ENCODE measurements at regions not wholly inside any gene's neighbourhood (a gene's known extent, or its start where the extent isn't known, plus 50 kb on each side); places are given as distances from the start of the nearest gene placed in this dataset.

DNA sequence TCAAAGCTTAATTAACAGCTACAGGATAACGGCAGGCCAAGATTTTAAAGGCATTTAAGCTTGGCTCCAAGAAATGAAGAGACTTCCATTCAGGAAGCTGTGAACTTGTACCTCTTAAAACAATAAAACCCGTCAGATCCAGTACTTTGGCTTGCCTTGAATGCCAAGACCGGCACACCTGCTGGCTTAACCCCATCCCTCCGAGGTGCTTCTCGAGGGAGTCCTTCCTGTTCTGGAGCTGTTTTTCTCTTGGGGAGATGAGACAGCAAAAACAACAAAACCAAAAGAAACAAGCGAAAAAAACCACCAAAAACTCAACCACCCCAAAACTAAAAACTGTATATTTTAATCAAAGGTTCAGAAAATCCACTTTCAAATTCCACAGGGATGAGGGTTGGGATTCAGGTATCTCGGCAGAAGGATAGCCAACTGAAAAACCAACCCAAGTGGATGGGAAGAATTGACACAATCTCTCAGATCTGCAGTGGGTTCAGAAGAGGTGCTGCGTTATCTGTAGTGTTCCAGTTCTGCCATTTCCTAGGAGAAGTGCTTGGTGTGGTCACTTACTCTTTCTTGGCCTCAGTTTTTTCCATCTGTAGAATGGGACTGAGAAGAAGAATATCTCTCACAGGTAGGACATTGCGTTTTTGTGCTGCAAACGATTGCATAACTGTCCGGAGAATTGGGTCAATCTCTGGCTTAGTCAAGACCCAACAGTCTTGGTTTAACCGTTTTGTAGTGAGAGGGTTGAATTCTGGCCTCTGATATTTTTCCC lies 420.1 kb downstream of the VRK1 start:
- DNase-seq = no peak

DNA sequence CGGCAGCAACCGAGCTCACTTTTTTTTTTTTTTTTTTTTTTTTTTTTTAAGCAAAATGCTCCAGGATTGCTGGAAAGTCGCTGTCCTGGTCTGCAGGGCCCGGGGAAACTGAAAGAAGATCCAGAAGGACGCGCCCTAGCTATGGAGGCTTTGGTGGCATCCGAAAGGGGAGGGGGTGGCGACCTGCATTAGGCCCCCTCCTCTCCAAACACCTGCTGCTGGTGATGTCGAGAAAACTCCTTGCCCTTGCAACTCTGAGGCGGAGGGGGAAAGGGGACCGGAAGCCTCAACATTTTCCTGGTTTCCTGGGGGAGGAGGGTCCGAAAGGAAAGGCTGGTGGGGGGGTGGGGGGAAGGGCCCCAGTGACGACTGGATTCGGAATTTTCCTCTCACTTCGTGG lies 421.1 kb downstream of the VRK1 start:
- no peak for DNase-seq

DNA sequence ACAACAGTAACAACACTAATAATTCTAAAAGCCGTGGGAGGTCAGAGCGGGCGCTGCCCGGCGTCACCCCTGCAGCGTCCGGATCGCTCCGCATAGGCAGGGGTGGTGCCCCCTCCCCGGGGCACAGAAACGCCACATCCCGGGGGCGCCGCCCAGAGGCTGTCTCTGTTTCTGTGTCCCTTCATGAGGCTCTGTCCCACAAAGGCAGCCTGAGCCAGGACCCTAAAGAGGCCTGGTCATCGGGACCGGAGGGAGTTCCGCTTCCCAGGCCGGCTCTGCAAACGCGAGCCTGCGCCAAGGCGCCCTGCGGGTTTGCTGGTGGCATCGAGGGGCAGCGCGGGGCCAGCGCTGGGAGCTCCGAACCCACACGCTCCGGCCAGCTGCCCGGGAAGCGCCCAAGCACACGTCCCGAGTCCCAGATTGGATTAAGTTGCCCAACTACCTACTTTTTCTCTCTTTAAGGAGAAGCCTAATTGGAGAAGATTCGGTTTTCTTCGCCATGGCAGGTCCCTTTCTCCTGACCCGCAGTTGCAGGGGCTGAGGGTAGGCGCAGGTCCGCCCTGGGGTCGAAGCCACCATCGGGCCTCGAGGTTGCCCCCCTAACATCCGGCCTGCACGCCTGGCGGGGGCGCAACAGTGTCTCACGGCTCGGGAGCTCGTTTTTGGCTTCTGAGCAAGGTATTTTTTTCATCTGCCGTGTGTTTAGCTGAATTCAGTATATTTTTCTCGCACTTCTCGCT lies 421.7 kb downstream of the VRK1 start:
- peak; percentile 7 for DNase-seq

DNA sequence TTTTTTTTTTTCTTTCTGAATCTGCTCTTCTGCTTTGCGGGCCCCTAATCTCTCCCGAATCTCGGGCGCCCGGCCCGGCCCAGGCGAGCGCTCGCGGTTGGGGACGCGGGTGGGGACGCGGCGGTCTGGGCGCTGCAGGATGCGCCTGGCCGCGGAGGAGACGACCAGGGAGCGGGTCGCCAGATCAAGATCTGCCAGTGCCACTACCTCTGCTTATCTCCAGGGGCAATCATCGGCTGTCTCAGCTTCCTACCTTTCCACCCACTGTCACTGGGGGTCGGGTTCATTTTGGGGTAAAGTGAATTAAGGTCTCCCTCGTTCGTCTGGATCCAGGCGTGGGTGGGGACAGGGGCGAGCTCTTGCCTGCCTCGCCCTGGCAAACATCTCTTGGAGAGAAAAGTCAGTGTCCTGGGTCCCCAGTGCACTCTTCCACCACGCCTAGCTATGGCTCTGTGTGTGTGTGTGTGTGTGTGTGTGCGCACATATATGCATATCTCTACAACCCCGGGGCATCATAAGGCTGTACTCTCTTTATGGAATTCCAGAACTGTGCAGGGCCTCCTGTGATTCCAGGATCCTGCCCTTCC lies 422.3 kb downstream of the VRK1 start:
- DNase-seq = no peak

DNA sequence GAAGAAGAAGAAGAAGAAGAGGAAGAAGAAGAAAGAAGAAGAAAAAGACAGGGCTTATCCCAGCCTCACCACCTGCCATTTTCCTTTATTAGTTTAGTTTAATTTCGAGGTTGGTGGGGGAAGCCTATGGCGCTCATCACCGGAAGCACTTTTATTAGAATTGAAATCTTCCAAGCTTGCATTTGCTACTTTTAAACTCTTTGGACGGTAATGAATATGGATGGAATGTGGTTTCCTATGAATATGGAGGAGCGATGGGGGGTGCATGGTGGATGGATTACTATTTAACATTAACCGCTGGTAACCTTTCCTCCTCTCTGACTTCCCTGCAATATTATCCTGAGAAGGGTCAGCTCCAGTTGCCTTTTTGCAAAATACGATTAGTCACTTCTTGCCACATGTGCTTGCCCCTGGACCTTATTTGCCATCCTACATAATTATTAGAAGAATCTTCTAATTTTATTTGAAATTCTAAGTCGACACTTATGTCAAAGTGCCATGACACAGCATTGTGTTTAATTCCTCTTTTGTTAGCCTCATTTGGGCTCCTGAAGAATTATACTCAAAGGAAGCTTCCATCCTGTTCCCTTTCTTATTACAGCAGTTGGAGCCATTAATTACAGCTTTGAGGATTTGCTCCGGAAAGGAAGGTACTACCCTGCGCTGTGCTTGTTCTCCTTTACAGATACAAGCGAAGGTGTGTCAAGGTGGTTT lies 424.5 kb downstream of the VRK1 start:
- DNase-seq = no peak

DNA sequence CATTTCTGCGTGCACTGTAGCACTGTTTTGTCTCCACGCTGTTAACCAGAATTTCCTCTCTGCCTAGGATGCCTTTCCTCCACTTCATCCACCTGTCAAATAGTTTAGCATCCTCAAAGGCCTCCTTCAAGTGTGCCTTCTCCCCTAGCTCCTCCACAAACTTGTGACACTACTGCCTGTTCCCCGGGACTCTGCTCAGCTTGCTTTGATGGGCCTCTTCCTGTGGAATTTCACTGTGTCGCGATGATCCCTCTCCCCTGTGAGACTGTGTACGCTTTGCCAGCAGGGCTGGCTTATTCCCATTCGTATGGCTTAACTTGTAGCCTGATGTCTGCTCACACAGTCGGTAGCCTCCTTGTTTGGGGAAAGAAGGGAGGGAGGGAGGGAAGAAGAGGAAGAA lies 426.8 kb downstream of the VRK1 start:
- DNase-seq = no peak

DNA sequence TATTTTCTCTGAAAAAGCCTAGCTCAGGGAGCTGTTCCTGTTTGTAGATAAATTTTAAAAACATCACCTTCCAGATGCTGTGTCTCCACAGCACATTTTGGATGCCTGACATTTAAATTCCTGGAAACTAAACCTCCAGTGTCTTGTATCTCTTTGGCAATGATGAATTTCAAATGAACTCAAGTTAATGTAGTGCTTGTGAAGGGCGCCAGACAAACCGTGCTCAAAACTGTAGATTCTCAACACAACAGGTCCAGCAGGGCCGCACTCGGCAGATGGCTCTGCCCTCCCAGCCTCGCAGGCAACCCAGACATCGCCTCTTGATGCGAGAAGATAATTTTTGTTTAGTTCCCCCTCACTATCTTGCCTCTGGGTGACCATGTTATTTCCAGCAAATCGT lies 432.9 kb downstream of the VRK1 start:
- DNase-seq = no peak

DNA sequence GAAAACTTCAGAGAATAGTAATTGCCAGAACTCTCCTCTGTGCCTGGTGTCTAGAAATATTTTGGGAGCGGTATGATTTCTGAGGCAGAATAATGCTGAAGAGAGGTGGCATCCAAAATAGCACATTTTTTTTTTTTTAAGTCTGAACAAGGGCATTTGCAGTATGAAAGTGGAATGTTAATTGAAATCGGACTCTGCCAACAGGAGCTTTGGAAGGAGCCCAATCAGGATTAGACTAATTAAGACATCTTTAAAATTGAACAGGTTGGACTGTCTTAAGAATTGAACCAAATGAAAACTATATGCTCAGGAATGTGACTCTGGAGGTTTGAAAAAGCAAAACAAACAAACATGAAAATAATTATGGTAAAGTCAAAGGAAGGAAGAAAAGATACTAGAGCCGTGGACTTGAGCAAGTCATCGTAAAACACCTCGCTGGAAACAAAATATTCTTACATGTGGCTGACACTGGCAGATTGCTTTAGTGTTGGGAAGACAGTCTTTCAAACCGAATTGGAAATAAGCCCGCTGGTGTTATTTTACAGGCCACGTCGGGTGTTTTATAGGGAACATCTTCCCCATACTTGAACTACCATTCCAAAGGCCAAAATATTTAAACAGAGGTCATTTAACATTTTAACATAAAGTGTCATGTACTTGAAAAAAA lies 436.3 kb downstream of the VRK1 start:
- no peak for DNase-seq

DNA sequence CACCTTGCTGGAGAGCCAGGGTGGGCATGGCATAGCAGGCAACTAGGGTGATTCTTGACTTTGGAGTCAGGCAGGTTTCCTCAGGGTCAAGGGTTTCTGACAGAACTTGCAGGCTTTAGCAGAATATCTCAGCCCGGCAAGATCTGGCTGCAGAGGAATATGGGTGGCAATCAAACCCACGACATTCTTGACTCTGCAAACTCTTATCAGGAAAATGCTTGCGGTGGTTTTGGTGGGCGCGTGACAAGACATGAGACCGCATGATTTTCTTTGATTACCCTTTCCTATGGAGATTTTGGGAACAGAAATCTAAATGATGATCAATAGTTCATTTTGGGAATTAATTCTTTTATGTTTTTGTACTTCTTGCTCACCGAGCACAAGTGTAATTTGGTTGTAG lies 449.5 kb downstream of the VRK1 start:
- no peak for DNase-seq

DNA sequence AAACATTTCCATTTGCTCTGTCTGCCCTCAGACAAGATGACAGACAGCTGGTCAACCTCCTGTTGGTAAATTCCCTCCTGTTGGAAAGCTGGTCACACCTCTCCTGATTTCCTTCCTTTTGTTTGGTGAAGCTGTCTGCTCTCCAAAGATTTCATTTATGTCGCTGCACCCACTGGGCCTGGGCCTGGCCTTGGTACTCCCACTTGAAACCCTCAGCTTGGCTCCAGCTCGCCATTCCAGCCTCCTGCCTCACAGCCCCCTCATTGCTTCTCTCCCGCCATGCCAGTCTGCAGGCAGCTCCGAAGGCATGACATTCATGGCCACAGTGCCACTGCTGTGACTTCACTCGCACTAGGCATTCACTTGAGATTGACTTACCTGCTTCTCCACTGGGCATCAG lies 451.8 kb downstream of the VRK1 start:
- DNase-seq = no peak

DNA sequence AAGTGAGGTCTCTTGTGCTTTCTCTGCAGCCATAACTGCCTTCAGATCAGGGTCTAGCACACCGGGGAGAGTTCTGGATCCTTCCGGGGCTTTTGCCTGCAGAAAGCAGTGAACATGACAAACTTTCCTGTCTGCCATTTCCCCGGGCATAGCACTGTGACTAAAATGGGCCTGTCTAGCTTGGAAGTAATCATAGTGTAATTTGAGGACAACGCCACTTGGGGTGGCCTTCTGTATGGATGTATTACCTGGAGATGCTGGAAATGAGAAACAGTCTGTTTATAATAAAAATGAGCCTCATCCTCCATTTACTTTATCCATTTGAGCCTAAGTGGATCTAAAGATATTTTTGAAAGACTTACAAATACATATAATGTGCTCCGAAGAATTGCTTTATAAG lies 453.7 kb downstream of the VRK1 start:
- DNase-seq = no peak

DNA sequence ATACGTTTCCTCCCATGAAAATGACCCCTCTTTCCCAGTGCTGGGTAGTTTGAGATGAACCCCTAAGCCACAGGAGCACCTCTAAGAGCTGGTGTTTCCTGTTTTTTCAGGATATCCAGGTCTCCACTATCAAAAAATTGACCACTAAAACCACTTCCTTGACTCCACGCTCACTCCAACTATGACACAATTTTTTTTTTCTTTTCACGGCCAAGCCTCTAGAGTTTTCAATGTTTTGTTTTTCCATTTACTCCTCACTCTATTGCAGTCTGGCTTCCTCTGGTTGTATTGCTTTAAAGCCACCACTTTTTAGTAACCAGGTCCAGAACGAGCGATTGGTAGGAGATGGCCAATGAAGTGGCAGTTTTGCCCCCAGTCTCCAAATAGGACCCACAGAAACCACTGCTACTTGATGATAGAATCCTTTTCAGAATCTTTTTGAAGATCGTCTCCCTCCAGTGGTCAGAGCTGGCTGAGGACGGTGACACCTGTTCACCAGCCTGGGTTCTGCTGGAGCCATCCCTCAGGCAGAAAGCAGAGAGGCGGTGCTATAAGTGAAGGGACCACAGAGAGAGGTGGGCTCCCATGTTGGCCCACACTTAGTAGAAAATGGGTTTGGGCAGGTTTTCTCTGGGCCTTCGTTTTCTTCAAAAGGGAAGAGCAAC lies 454.4 kb downstream of the VRK1 start:
- DNase-seq = no peak

DNA sequence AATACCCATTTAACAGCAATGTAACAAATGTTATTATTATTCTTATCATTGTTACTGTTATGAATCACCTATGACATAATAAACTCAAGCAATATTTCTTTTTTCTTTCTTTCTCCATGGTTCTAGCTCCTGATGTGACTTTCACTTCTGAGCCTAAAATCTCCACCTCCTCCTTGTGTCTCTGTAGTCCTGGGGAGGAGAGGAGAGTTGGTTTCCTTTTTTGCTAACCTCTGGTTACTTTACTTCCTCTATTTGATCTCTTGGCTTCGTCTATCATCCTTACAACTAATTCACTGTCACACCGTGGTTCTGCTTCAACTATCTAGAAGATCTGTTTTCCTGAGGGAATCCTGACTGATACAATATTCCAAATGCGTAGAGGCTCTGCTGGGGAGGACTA lies 456.6 kb downstream of the VRK1 start:
- DNase-seq = peak; percentile 1

DNA sequence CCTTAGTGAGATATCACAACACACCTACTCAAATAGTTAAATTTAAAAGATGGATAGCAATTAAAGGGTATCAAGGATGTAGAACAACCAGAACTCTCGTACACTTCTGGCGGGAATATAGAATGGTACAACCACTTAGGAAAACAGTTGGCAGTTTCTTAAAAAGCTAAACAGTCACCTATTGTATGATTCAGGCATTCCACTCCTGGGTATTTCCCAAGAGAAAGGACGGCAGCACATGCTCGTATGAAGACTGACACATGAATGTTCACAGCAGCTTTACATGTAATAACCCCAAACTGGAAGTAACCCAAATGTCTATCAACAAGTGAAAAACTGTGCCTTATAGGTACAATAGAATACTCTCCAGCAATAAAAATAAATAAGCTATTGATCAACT lies 465.2 kb downstream of the VRK1 start:
- no peak for DNase-seq

DNA sequence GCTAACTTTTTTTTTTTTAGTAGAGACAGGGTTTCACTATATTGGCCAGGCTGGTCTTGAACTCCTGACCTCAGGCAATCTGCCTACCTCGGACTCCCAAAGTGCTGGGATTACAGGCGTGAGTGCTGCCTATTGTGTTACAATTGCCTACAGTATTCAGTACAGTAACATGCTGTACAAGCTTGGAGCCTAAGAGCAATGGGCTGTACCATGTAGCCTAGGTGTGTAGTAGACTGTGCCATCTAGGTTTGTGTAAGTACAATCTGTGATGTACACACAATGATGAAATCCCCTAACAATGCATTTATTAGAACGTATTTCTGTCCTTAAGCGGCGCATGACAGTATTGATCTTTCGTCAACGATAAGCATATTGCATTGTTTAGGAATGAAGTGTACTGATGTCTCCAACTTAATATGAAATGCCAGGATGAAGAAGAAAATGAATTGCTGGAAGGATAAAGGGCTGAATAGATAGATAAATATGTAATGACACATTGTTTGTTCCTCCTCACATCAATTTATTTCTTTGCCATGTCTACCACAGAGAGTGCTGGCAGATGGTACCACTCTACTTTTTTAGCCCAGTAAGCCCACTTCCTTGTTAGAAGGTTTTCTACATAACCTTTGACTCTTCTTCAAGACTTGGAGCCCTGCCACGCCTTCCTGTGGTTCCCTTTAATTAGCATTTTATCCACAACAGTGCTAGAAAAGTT lies 467.5 kb downstream of the VRK1 start:
- no peak for DNase-seq

DNA sequence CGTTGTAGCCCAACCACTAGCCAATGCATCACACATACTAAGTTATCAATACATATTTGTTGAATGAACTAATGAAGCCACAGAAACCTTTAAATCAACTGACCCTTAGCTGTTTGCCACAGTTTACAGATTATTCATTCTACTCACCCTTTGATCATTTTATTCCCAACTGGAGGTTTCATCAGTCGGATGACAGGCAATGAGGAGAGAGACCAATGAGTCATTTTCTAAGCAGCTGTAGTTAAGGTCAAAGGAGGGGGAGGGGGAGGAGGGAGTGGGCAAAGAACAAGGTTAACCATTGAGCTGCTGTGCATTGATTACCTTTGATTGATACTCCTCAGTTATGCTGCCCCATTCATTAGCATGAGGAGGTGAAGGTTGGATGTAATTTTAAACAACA lies 469.5 kb downstream of the VRK1 start:
- no peak for DNase-seq

DNA sequence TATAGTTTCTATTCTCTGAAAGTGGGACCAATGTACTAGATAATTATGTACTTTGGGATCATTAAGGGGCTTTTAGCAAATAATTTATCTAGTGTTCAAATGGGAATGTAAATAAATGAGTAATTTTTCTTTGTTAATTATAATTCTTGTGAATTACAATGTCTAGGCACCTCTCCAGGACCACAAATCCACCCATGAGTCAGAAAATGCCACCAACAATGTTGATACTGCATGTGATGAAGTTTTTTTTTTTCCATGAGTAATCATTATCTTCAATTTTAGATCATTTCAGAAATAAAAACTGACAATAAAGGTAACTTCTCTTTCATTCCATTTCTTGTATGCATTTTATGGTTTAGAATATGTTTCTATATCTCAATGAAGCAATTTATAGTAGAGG lies 470.3 kb downstream of the VRK1 start:
- DNase-seq = no peak

DNA sequence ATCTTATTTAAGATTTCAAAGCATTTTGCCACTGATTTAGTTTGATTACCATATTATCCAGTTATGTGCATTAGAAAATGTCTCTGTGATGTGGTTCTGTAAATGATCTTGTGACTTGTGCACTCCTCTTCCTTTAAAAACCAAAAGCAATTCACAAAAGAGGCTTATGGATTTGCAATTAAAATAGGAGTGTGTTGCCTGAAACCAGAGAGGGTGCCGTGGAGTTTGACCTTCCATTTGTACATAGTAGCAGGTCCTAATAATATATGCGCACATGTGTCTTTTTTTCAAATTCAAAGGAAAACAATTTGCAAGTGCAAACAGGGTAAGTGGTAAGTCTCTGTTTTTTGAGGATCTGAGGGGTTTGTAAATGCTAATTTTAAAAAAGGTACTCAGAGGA lies 470.9 kb downstream of the VRK1 start:
- DNase-seq = no peak

DNA sequence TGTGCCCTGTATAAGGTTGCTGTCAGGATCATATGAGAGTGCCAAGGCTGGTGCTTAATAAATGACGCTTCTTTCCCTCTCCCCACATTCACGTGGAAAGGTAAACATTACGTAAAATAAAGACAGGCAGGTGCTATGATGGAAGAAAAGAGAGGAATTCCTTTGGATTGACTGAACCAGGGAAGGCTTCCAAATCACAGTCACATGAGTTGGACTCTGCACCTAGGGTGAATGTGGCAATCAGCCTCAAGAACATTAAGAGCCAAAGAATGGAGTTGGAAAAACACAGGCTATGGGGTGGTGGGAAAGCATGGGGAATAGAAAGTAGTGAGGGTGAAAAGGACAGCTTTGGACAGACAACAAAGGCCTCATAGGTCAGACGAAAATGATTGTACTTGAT lies 473.1 kb downstream of the VRK1 start:
- DNase-seq = no peak

DNA sequence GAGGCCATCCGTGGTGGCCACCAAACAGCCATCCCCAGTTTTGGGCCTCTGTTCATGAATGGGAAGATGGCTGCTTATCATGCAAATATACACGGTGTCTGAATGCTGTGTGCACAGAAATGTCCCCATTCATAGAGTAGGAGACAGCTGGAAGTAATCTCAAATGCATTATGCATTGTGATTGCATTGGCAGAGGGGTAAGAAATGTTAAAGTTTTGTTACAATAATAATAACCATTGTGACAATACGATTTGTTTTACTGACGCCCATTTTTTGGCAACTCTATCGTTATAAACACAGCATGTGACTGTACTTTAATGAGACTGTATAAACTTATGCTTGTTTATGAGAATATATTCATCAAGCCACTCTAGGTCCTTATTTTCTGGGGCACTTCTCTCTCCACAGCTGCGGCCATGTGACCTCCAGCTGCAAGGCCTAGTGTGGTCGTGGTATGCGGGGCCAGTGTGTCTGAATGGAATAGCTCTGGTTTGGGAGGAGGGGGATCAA lies 474.3 kb downstream of the VRK1 start:
- no peak for DNase-seq

DNA sequence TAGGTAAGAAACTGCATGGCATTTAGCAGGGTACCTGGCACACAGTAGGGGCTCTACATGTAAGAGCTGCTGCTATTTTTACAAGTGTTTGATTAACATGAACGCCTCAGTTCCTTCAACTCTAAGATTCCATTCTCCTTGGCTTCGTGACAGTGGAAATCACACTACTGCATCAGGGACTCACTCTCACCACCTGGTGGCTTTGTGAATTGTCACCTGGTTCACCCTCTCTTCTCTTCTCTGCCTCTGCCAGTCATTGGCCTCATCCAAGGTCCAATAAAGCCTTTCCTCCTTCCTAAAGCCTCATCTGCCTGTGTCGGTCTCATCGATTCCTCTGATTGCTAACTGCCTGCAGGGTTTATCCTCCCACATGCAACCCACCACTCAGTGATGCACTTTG lies 476.4 kb downstream of the VRK1 start:
- no peak for DNase-seq

DNA sequence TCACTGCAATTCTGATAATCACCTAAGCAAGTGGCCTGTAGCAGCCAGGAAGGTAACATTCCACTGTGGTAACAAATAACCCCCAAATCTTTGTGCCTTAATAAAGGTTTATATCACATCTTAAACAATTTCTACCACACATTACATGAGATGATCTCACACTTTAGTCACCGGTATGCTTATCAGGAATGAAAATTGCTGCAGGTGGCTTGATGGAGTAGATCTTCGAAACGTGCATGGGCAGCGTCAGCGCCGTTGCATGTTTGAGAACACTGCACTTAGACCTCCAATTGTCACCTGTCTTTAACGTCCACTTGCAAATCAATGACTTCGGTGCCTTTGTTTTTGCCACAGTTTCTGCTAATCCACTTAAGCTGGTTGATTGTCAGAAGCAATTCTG lies 477.4 kb downstream of the VRK1 start:
- DNase-seq = no peak

Data from suppressor macrophage treated with lipopolysaccharide for 4 hours (primary cell).